Liver (tissue), 3 donors: ENCODE measurements at regions not wholly inside any gene's neighbourhood (a gene's known extent, or its start where the extent isn't known, plus 50 kb on each side); places are given as distances from the start of the nearest gene placed in this dataset.

ENCODE experiments used
- GABPA ChIP-seq, 2 donors: IDR thresholded peaks in 1 of 2; conservative IDR thresholded peaks in 1 of 2; 2 replicates each; pipeline ENCODE4 v1.6.1; 2016; ENCODE audit warnings: antibody characterized with exemption in 2 of 2, mild to moderate bottlenecking in 1 of 2, moderate library complexity in 1 of 2
- HNF4A ChIP-seq, 2 donors: conservative IDR thresholded peaks; 2 replicates each; pipeline ENCODE4 v1.6.1; 2016; ENCODE audit warnings: antibody characterized with exemption in 2 of 2, mild to moderate bottlenecking in 2 of 2
- JUND ChIP-seq, 2 donors: IDR thresholded peaks; 2 replicates each; pipeline ENCODE4 v1.6.1; 2016; ENCODE audit warnings: antibody characterized with exemption in 2 of 2
- TAF1 ChIP-seq: conservative IDR thresholded peaks from 2 replicates; pipeline ENCODE4 v1.6.1; 2016; ENCODE audit warnings: antibody characterized with exemption, mild to moderate bottlenecking
- YY1 ChIP-seq: IDR thresholded peaks from 2 replicates; pipeline ENCODE4 v1.6.1; 2016; ENCODE audit warnings: antibody characterized with exemption, mild to moderate bottlenecking
- TF ChIP-seq, protein P1 (sequence below): IDR thresholded peaks from 2 replicates; pipeline ENCODE4 v1.6.1; 2016; ENCODE audit warnings: antibody characterized with exemption
- TF ChIP-seq, protein P2 (sequence below): fragments of 150-350 bp; IDR thresholded peaks from 2 replicates; pipeline ENCODE4 v1.5.1; 2017; ENCODE audit warnings: improper control_type of control experiment, low read depth, low read length; ENCODE audit not compliant: missing input control
- TF ChIP-seq, protein P3 (sequence below): IDR thresholded peaks from 2 replicates; pipeline ENCODE4 v1.6.1; 2016; ENCODE audit warnings: antibody characterized with exemption
- TF ChIP-seq, protein P4 (sequence below): IDR thresholded peaks from 2 replicates; pipeline ENCODE4 v1.6.1; 2016; ENCODE audit warnings: antibody characterized with exemption, mild to moderate bottlenecking
- donor health status: healthy.
- donor health status: healthy.

DNA sequence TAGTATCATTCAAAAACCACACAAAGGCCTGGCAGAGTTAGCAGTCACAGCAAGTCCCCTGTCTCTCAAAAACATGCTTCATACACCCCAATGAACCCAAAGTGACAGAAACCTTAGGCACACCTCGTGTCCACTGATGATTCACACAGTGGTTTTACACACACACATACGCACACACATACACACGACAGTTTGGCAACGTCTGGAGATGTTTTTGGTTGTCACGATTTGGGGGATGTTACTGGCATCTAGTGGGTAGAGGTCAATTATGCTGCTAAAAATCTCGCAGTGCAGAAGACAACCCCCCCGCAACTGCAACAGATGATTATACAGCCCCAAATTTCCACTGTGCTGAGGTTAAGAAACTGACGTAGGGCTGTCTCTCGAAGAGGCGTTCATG, 72.9 kb upstream of the PARD3B start:
- TF ChIP-seq, protein P1, sequence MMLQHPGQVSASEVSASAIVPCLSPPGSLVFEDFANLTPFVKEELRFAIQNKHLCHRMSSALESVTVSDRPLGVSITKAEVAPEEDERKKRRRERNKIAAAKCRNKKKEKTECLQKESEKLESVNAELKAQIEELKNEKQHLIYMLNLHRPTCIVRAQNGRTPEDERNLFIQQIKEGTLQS = no peak
- TF ChIP-seq GABPA (IDR thresholded peaks at IDR 0.05 in 1 of 2, conservative IDR thresholded peaks at IDR 0.05 in 1 of 2) (no peak), HNF4A (conservative IDR thresholded peaks at IDR 0.05) (no peak), TAF1 (no peak), YY1 (no peak), JUND (IDR thresholded peaks at IDR 0.05) (no peak)
- TF ChIP-seq, protein P2, sequence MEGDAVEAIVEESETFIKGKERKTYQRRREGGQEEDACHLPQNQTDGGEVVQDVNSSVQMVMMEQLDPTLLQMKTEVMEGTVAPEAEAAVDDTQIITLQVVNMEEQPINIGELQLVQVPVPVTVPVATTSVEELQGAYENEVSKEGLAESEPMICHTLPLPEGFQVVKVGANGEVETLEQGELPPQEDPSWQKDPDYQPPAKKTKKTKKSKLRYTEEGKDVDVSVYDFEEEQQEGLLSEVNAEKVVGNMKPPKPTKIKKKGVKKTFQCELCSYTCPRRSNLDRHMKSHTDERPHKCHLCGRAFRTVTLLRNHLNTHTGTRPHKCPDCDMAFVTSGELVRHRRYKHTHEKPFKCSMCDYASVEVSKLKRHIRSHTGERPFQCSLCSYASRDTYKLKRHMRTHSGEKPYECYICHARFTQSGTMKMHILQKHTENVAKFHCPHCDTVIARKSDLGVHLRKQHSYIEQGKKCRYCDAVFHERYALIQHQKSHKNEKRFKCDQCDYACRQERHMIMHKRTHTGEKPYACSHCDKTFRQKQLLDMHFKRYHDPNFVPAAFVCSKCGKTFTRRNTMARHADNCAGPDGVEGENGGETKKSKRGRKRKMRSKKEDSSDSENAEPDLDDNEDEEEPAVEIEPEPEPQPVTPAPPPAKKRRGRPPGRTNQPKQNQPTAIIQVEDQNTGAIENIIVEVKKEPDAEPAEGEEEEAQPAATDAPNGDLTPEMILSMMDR = no peak
- TF ChIP-seq, protein P3, sequence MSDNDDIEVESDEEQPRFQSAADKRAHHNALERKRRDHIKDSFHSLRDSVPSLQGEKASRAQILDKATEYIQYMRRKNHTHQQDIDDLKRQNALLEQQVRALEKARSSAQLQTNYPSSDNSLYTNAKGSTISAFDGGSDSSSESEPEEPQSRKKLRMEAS = no peak
- TF ChIP-seq, protein P4, sequence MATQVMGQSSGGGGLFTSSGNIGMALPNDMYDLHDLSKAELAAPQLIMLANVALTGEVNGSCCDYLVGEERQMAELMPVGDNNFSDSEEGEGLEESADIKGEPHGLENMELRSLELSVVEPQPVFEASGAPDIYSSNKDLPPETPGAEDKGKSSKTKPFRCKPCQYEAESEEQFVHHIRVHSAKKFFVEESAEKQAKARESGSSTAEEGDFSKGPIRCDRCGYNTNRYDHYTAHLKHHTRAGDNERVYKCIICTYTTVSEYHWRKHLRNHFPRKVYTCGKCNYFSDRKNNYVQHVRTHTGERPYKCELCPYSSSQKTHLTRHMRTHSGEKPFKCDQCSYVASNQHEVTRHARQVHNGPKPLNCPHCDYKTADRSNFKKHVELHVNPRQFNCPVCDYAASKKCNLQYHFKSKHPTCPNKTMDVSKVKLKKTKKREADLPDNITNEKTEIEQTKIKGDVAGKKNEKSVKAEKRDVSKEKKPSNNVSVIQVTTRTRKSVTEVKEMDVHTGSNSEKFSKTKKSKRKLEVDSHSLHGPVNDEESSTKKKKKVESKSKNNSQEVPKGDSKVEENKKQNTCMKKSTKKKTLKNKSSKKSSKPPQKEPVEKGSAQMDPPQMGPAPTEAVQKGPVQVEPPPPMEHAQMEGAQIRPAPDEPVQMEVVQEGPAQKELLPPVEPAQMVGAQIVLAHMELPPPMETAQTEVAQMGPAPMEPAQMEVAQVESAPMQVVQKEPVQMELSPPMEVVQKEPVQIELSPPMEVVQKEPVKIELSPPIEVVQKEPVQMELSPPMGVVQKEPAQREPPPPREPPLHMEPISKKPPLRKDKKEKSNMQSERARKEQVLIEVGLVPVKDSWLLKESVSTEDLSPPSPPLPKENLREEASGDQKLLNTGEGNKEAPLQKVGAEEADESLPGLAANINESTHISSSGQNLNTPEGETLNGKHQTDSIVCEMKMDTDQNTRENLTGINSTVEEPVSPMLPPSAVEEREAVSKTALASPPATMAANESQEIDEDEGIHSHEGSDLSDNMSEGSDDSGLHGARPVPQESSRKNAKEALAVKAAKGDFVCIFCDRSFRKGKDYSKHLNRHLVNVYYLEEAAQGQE = no peak
